ENCODE measurements at regions not wholly inside any gene's neighbourhood (a gene's known extent, or its start where the extent isn't known, plus 50 kb on each side); places are given as distances from the start of the nearest gene placed in this dataset.

GRCh38 chr13:88022431-88023208, 351.4 kb downstream of the SLITRK5 start:
- TF ChIP-seq ZNF274 (IDR thresholded peaks at IDR 0.05; ENCODE audit: low read depth, low read length) (no peak), YY1 (IDR thresholded peaks at IDR 0.05; ENCODE audit: insufficient read depth, insufficient read length) (no peak), SUZ12 (IDR thresholded peaks at IDR 0.05; ENCODE audit: extremely low read depth, insufficient read depth, insufficient read length) (no peak)
